HL-60 (cell line): ENCODE measurements at regions not wholly inside any gene's neighbourhood (a gene's known extent, or its start where the extent isn't known, plus 50 kb on each side); places are given as distances from the start of the nearest gene placed in this dataset.

ENCODE experiments used
- DNase-seq, 2 experiments: peaks; one replicate each; pipeline ENCODE4 v3.0.0-alpha.2; 2010 to 2020; ENCODE audit warnings: low read depth in 1 of 2, low spot score in 1 of 2
- H3K27ac ChIP-seq: fragments of 250-450 bp; sonication (Bioruptor Pico); replicated peaks from 2 replicates; pipeline ENCODE4 v1.5.1; 2020; ENCODE audit warnings: mild to moderate bottlenecking, moderate library complexity
- H3K27me3 ChIP-seq: fragments of 250-450 bp; sonication (Bioruptor Pico); 2 replicates; pipeline ENCODE4 v1.5.1; 2021; ENCODE audit warnings: mild to moderate bottlenecking, moderate library complexity; ENCODE audit not compliant: insufficient read depth, poor library complexity, severe bottlenecking
- H3K4me3 ChIP-seq: replicated peaks from 2 replicates; pipeline ENCODE4 v1.5.1; 2011; ENCODE audit warnings: mild to moderate bottlenecking, control low read depth, low read length; ENCODE audit not compliant: insufficient read depth
- CTCF ChIP-seq: IDR thresholded peaks from one replicate; pipeline ENCODE4 v1.5.1; 2011; ENCODE audit warnings: low read length, control low read depth, inconsistent platforms; ENCODE audit not compliant: insufficient read depth
- GABPA ChIP-seq: IDR thresholded peaks from 2 replicates; pipeline ENCODE4 v1.6.1; 2012; ENCODE audit warnings: low read depth
- POLR2AphosphoS5 ChIP-seq: IDR thresholded peaks from 2 replicates; pipeline ENCODE4 v1.6.1; 2012; ENCODE audit warnings: low read depth
- REST ChIP-seq: IDR thresholded peaks from 2 replicates; pipeline ENCODE4 v1.6.1; 2012; ENCODE audit warnings: low read depth; ENCODE audit not compliant: insufficient replicate concordance
- SPI1 ChIP-seq: IDR thresholded peaks from 2 replicates; pipeline ENCODE4 v1.6.1; 2012; ENCODE audit warnings: low read depth, mild to moderate bottlenecking, borderline replicate concordance

GRCh38 chr7:36802459-36803135 lies 78.3 kb upstream of the AOAH start:
- TF ChIP-seq POLR2AphosphoS5 (no peak), CTCF (no peak), GABPA (no peak), REST (no peak), SPI1 (no peak)
- no peak overlapping the region for H3K4me3 ChIP-seq

GRCh38 chr7:36796850-36797536 lies 72.7 kb upstream of the AOAH start:
- Histone ChIP-seq H3K27me3 (no peaks in the 10 kb centered on the region), H3K4me3 (no peak overlapping the region), H3K27ac (no peak overlapping the region)
- no peak for TF ChIP-seq REST
- no peak for TF ChIP-seq SPI1
- no peak for TF ChIP-seq CTCF
- no peak for TF ChIP-seq POLR2AphosphoS5
- no peak for TF ChIP-seq GABPA
- DNase-seq = peak in 1 of 2 experiments; percentile 87

More at GRCh38 chr7:36802459-36803135, 78.3 kb upstream of the AOAH start:
- Histone ChIP-seq H3K27me3 (no peaks in the 10 kb centered on the region), H3K27ac (no peak overlapping the region)
- DNase-seq = no peak

GRCh38 chr7:36795451-36796021 lies 71.2 kb upstream of the AOAH start:
- TF ChIP-seq REST (no peak), CTCF (no peak), SPI1 (no peak), POLR2AphosphoS5 (no peak), GABPA (no peak)
- Histone ChIP-seq H3K4me3 (no peak overlapping the region), H3K27me3 (no peaks in the 10 kb centered on the region), H3K27ac (no peak overlapping the region)
- no peak for DNase-seq
